NB4 (cell line): ENCODE measurements at regions not wholly inside any gene's neighbourhood (a gene's known extent, or its start where the extent isn't known, plus 50 kb on each side); places are given as distances from the start of the nearest gene placed in this dataset.

Source experiments
- POLR2A ChIP-seq: IDR thresholded peaks from 2 replicates; pipeline ENCODE4 v1.6.1; 2011; ENCODE audit warnings: mild to moderate bottlenecking; ENCODE audit not compliant: insufficient read length; ENCODE audit errors: extremely low read depth
- TF ChIP-seq, protein P1 (sequence below): IDR thresholded peaks from one replicate; pipeline ENCODE4 v1.5.1; 2012; ENCODE audit warnings: low read depth, low read length
- TF ChIP-seq, protein P2 (sequence below): IDR thresholded peaks from 2 replicates; pipeline ENCODE4 v1.6.1; 2011; ENCODE audit warnings: low read depth, low read length

DNA sequence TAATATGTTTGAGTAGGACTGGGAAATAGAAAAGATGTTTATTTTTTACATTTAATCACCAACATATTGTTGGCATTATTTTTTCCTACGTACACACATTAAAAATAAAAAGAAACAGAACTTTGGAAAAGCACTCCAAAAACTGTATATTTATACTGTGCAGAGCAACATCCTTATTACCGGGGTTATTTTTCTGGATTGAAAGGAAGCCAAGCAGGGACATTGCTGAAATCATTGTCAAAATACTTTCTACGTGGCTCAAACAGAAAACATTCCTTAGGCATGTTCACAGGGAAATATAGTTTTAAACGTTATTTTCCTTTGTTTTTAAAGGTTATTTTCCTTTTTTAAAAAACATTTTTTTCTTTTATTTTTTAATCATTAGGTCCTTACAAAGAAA lies 315.0 kb upstream of the SMIM21 start:
- TF ChIP-seq, protein P1, sequence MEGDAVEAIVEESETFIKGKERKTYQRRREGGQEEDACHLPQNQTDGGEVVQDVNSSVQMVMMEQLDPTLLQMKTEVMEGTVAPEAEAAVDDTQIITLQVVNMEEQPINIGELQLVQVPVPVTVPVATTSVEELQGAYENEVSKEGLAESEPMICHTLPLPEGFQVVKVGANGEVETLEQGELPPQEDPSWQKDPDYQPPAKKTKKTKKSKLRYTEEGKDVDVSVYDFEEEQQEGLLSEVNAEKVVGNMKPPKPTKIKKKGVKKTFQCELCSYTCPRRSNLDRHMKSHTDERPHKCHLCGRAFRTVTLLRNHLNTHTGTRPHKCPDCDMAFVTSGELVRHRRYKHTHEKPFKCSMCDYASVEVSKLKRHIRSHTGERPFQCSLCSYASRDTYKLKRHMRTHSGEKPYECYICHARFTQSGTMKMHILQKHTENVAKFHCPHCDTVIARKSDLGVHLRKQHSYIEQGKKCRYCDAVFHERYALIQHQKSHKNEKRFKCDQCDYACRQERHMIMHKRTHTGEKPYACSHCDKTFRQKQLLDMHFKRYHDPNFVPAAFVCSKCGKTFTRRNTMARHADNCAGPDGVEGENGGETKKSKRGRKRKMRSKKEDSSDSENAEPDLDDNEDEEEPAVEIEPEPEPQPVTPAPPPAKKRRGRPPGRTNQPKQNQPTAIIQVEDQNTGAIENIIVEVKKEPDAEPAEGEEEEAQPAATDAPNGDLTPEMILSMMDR, result no peak
- TF ChIP-seq, protein P2, sequence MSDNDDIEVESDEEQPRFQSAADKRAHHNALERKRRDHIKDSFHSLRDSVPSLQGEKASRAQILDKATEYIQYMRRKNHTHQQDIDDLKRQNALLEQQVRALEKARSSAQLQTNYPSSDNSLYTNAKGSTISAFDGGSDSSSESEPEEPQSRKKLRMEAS, result no peak
- no peak for TF ChIP-seq POLR2A
